Suprapubic skin (tissue), 4 donors: ENCODE measurements at regions not wholly inside any gene's neighbourhood (a gene's known extent, or its start where the extent isn't known, plus 50 kb on each side); places are given as distances from the start of the nearest gene placed in this dataset.

ENCODE experiments used
- POLR2A ChIP-seq, 2 donors: fragments of 450-650 bp; IDR thresholded peaks; one replicate each; pipeline ENCODE4 v1.6.1; 2017; ENCODE audit warnings: antibody characterized with exemption in 2 of 2, mild to moderate bottlenecking in 2 of 2, moderate library complexity in 2 of 2
- POLR2AphosphoS5 ChIP-seq, 3 donors: sonication (generic); formaldehyde crosslinking; IDR thresholded peaks; one replicate each; pipeline ENCODE4 v1.6.1; 2017; ENCODE audit warnings: antibody characterized with exemption in 3 of 3
- TF ChIP-seq, protein P1 (sequence below), 2 donors: fragments of 200-600 bp in 1 of 2; fragments of 450-650 bp in 1 of 2; sonication (generic) in 1 of 2; IDR thresholded peaks; one replicate each; pipeline ENCODE4 v1.5.1; 2016 to 2019; ENCODE audit warnings: antibody characterized with exemption in 2 of 2, mild to moderate bottlenecking in 1 of 2, moderate library complexity in 1 of 2

DNA sequence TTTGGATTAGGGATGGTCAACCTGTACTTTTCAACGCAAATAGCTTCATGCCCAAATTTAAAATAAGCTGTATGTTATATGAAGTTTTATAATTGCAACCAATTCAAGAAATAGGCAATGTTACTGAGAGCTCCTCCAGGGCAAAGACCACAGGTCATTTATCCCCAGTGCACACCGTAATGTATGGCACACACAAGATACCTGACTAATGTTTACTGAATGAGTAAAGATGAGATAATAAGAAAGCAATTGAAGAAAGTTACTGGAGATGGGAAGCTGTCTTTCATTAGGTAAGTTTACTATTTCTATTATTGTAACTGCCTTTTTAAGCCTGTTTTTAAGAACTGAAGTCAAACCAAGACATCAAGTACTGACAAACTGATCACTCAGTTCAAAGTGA, 184.5 kb upstream of the VRK2 start:
- TF ChIP-seq, protein P1, sequence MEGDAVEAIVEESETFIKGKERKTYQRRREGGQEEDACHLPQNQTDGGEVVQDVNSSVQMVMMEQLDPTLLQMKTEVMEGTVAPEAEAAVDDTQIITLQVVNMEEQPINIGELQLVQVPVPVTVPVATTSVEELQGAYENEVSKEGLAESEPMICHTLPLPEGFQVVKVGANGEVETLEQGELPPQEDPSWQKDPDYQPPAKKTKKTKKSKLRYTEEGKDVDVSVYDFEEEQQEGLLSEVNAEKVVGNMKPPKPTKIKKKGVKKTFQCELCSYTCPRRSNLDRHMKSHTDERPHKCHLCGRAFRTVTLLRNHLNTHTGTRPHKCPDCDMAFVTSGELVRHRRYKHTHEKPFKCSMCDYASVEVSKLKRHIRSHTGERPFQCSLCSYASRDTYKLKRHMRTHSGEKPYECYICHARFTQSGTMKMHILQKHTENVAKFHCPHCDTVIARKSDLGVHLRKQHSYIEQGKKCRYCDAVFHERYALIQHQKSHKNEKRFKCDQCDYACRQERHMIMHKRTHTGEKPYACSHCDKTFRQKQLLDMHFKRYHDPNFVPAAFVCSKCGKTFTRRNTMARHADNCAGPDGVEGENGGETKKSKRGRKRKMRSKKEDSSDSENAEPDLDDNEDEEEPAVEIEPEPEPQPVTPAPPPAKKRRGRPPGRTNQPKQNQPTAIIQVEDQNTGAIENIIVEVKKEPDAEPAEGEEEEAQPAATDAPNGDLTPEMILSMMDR (IDR thresholded peaks at IDR 0.05) = no peak
- TF ChIP-seq POLR2AphosphoS5 (IDR thresholded peaks at IDR 0.05) = no peak
- TF ChIP-seq POLR2A (IDR thresholded peaks at IDR 0.05) = no peak
